ENCODE measurements at regions not wholly inside any gene's neighbourhood (a gene's known extent, or its start where the extent isn't known, plus 50 kb on each side); places are given as distances from the start of the nearest gene placed in this dataset.

GRCh38 chr10:21170216-21170615, 273.1 kb upstream of the NEBL start:
- no peak for TF ChIP-seq SIN3A (IDR thresholded peaks at IDR 0.05; ENCODE audit: low read depth, low read length)
- TF ChIP-seq EP300 (IDR thresholded peaks at IDR 0.05; ENCODE audit: borderline replicate concordance in 1 of 2, control insufficient read depth in 1 of 2, low read depth in 2 of 2, low read length in 2 of 2), result no peak
- TF ChIP-seq TCF3 (IDR thresholded peaks at IDR 0.05; ENCODE audit: borderline replicate concordance, insufficient read depth, low read depth, low read length), result no peak
- TF ChIP-seq, protein P1, sequence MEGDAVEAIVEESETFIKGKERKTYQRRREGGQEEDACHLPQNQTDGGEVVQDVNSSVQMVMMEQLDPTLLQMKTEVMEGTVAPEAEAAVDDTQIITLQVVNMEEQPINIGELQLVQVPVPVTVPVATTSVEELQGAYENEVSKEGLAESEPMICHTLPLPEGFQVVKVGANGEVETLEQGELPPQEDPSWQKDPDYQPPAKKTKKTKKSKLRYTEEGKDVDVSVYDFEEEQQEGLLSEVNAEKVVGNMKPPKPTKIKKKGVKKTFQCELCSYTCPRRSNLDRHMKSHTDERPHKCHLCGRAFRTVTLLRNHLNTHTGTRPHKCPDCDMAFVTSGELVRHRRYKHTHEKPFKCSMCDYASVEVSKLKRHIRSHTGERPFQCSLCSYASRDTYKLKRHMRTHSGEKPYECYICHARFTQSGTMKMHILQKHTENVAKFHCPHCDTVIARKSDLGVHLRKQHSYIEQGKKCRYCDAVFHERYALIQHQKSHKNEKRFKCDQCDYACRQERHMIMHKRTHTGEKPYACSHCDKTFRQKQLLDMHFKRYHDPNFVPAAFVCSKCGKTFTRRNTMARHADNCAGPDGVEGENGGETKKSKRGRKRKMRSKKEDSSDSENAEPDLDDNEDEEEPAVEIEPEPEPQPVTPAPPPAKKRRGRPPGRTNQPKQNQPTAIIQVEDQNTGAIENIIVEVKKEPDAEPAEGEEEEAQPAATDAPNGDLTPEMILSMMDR (IDR thresholded peaks at IDR 0.05 in 2 of 3, conservative IDR thresholded peaks at IDR 0.05 in 1 of 3; ENCODE audit: control insufficient read depth in 2 of 3, extremely low read depth in 1 of 3, insufficient read depth in 1 of 3, low read depth in 3 of 3, low read length in 3 of 3), result no peak
- no peak for TF ChIP-seq TAF1 (IDR thresholded peaks at IDR 0.05; ENCODE audit: borderline replicate concordance, low read depth, low read length)
- no peak for TF ChIP-seq NBN (IDR thresholded peaks at IDR 0.05)
